ENCODE measurements at regions not wholly inside any gene's neighbourhood (a gene's known extent, or its start where the extent isn't known, plus 50 kb on each side); places are given as distances from the start of the nearest gene placed in this dataset.
"Not testable (repeated sequence)": the region's sequence is repeated elsewhere in the genome, so short reads cannot be mapped to it uniquely, and the experiment has no call there.

DNA sequence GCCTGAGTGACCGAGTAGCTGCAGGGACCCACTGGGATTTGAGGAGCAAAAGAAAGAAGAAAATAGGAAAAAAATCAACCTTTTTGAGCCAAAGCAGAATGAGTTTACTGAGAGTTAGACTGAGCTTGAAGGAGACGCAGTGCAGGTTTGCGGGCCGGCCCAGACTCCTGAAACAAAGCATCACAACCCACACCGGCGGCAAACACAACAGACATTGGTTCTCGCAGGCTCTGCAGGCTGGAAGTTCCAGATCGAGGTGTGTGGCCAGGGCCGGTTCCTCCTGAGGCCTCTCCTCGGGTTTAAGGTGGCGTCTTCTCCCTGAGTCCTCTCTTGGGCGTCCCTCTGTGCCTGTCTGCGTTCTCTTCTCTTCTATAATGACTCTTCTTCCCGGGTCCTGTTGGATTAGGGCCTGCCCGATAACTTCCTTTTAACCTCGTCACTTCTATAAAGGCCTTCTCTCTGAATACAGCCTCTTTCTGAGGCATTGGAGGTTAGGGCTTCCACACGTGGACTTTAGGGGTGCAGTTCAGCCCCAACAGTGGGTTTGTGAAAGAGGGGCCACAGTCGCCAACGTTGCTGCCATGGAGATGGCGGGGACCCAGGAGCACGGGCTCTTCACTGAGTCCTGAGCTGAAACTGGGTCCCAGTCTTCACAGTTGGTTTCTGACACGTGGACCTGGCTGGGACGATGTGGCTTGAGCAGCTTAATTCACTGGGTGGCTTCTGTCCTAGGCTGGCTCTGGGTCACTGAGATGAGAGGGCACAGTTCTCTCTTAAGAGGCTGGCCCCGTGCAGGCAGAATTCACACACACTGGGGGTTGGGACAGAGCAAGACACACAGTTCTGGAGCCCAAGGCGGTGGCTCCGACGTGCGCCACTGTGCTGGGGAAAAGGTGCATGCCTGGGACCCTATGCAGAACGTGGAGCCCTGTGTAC lies 1047.7 kb downstream of the BRD1 start:
- no peak for DNase-seq (ENCODE audit: low spot score)
- FAIRE-seq: no peak

- DNase-seq (ENCODE audit: low spot score) (no peak), FAIRE-seq (no peak)
Observed at GRCh38 chr22:48779211-48779643, 1048.4 kb downstream of the BRD1 start.

DNA sequence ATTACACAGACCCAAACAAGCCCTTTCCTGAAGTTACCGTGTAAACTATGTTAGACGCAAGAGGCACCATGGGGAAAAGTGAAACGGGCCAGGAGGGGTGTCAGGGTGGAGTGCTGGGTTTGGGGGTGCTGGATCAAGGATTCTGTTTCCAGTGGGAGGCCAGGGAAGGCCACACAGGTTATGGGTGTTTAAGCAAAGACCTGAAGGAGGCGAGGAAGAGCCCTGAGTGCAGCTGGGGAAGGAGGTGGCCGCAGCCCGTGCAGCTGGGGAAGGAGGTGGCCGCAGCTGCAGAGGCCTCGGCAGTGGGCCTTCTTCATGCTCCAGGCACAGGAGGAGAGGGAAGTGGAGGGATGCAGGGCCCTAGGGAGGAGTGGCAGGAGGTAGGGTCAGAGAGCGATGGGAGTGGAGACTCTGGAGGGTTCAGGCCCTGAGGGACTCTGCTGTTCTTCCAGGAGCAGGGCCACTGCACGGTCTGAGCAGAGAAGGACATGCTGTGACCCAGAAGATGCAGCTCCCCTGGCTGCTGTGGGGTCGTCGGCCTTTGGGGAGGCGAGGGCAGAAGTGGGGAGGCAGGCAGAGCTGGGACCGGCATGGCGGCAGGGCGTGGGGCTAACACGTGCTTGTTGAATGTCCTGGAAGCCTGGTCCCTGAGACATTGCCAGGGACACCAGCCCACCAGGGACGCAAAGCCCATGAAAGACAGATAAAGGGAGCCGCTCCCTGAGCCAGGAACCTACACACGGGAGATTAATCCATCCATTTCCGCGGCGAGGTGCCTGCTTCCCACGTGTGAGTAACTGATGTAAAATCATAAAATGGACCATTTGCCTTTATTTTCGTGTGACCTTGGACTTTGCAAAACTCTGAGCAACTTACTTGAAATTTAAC lies 1049.1 kb downstream of the BRD1 start:
- no peak for FAIRE-seq
- DNase-seq (ENCODE audit: low spot score): no peak

- FAIRE-seq: no peak
- no peak for DNase-seq (ENCODE audit: low spot score)
Observed at GRCh38 chr22:48772286-48772907, 1055.3 kb downstream of the BRD1 start.

- FAIRE-seq (no peak), DNase-seq (ENCODE audit: low spot score) (no peak)
Observed at GRCh38 chr22:48765595-48765994, 1062.1 kb downstream of the BRD1 start.

DNA sequence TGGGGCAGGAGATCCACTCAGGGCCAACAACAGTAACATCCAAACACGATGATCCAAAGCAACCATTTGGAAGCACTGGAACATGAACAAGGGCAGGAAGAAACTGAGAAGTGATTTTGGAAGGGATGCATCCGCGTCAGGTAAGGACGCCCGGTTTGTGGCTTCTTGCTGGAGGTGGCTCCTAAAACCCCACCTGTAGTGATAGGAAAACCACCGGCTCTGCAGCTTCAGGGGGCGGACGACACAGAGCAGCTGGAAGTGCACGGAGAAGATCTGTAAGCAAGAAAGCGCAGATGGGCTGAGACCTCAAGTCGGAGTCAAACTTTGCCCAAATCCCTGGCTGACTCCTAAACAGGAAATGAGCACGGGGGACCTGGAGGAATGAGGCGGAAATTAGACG lies 1066.1 kb downstream of the BRD1 start:
- FAIRE-seq (no peak), DNase-seq (ENCODE audit: low spot score) (no peak)

DNA sequence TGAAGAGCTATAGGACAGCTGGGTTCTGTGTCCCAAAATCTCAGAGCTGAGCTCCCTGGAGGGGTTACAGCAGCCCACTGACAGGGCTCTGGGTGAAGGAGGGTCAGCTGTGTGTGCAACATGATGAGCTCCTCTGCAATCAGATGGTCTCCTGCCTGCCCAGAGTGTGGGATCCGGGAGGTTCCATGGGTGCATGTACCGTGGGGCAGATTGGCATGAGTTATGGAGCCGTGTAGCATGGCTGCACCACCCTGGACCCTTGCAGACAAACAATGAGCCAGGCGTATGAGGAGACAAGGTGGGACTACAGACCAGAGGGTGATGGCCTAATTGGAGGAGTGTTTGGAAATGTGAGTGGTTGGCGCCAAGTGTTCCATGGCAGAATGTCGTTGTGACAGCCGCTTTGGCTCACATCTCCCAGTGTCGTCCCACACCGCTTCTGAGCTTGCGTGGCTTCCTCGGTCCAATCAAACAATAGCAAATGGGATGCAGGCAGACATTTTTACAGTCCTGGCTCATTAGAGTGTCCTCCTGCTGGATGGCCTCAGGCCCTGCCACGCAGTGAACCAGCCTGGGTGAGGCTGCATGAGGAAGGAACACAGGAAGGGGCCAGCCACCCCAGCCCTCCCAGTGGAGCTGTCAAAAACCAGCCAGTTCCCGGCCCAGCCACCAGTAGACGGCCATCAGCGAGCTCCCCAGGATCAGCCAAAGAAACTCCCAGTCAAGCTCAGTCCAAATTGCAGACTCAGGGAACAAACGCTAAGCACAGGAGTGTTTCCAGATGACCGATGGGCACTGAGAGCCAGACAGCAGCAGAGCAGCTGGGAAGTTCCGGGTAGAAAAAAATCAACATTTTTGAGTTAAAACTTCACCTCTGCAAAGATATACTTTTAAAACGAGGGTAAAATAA lies 1066.9 kb downstream of the BRD1 start:
- DNase-seq (ENCODE audit: low spot score) (no peak), FAIRE-seq (no peak)

- FAIRE-seq: no peak
- DNase-seq (ENCODE audit: low spot score): no peak
Observed at GRCh38 chr22:48758881-48759875, 1068.5 kb downstream of the BRD1 start.

DNA sequence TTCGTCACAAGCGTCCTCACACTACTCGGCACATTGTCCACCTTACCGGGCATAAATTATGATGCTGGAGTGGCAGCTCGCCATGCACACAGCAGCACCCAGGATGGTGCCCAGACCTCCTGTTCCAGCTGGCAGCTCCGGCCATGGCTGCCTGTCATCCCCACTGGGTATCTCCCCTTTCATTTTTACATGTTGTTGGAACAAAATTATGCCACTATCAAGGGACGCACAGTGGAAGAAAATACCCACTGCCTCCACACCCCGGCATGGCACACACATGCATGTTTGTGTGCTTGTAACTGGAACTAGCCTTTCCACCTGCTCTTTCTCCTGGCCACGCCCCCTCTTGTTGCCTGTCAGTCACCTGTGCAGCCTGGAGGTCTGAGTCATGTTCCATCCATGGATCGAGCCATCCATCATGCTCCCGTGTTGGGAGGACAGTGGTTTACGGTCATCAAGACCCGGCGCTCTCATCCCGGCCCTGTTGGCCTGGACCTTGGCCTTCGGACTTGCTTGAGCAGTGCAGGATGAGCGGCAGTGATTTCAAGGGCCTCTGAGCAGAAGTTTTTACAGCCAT lies 1069.6 kb downstream of the BRD1 start:
- DNase-seq (ENCODE audit: low spot score): no peak
- FAIRE-seq: no peak

DNA sequence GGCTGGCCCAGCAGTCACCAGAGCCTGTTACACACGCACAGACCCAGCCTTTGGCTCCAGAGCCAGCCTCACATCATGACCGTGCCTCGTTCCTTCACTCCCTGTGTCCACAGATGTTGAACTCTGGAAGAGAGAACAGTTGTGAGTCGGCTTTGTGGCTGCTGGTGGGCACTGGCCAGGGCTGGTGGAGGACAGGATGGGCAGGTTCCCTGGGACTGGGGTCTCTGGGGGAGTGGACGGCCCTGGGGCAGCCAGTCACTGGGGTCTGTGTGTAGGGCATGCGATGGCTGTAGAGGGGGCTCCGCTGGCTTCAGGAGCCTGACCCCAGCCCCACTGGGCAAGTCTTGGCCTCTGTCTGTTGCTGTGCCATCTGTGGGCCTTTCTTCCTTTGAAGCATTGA lies 1070.1 kb downstream of the BRD1 start:
- DNase-seq (ENCODE audit: low spot score) (no peak), FAIRE-seq (no peak)

DNA sequence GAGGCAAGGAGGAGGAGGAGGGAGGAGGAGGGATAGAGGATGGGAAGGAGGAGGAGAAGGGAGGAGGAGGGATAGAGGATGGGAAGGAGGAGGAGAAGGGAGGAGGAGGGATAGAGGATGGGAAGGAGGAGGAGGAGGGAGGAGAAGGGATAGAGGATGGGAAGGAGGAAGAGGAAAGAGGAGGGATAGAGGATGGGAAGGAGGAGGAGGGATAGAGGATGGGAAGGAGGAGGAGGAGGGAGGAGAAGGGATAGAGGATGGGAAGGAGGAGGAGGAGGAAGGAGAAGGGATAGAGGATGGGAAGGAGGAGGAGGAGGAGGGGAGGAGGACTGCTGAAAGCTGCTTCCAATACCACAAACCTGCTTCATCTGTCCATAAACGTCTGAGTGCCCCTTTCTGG lies 1070.5 kb downstream of the BRD1 start:
- not testable (repeated sequence) for DNase-seq (ENCODE audit: low spot score); FAIRE-seq

GRCh38 chr22:48756146-48757111 lies 1071.2 kb downstream of the BRD1 start:
- FAIRE-seq (no peak), DNase-seq (ENCODE audit: low spot score) (no peak)

DNA sequence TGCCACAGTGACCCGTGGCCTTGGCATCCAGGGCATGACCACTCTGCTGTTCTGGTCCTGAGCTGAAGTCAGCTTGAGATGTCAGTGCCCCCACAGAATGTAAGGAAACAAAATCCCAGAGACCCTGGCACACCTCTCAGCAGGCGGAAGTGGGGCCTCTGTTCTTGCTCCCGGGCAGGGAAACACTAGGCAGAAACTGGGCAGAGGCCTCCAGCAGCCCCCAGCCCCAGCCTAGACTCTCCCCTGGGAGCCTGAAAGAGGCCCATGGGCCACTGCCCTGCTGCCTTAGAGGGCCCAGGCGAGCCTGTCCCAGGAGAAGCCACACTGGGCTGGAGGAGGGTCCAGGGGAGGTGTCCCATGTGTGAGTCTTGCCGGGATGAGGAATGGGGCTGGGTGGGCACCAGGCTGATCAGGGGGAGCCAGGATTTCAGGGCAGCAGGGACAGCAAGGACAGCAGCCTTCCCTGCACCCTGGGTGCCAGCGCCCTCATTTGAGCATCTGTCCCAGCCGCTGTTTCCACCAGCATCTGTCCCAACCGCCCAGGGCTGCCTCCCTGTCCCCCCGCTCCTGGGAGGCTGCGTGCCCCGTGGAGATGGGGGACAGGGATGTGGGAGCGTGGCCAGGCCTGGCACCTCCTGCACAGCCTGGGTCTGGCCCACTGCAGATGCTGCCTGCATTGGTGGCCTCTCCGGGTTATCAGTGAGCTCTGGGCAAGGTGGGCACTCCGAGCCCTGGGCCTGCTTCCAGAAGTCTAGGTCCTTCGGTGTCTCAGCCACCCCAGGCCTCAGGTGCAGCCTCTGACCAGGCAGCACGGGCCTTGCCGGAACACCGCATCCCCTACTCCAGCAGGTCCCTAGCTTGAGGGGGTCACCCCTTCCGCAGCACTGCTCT lies 1072.4 kb downstream of the BRD1 start:
- DNase-seq (ENCODE audit: low spot score) (no peak), FAIRE-seq (no peak)

GRCh38 chr22:48754611-48755058 lies 1073.0 kb downstream of the BRD1 start:
- no peak for FAIRE-seq

GRCh38 chr22:48753752-48754517 lies 1073.7 kb downstream of the BRD1 start:
- FAIRE-seq (no peak), DNase-seq (ENCODE audit: low spot score) (no peak)

More at GRCh38 chr22:48754611-48755058, 1073.0 kb downstream of the BRD1 start:
- no peak for DNase-seq (ENCODE audit: low spot score)

DNA sequence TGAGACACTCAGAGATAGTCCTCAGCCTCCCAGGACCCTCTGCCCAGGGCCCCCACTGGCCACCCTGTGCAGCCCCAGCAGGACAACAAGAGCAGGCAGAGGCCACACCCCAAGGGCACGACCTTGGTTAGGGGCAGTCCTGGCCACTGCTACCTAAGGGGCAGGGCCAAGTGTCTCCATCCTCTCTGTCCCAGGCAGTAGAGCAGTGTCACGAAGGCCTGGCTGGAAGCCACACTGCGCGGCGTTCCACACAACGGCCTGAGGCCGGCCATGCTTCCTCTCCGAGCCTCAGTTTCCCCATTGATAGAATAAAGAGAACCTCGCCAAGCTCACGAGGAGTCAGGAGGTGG lies 1074.3 kb downstream of the BRD1 start:
- FAIRE-seq (no peak), DNase-seq (ENCODE audit: low spot score) (no peak)

Data from RCC 7860 (cell line).